WTC11 (cell line): ENCODE measurements at regions not wholly inside any gene's neighbourhood (a gene's known extent, or its start where the extent isn't known, plus 50 kb on each side); places are given as distances from the start of the nearest gene placed in this dataset.

Experiments used
- ATAC-seq: fragments of 200-7000 bp; cut with Tn5 transposase; 2 replicates; pipeline ENCODE4 v1.10.0; 2021; ENCODE audit warnings: mild to moderate bottlenecking, moderate library complexity
- CTCF ChIA-PET: fragments of 300-600 bp; sonication (Branson Sonifier 250); formaldehyde crosslinking; loops from one replicate; lab custom pipeline; 2021; ENCODE audit warnings: antibody characterized with exemption; lab: Charles Lee
- POLR2A ChIA-PET: fragments of 350-600 bp; sonication (Branson Sonifier 250); formaldehyde crosslinking; loops from one replicate; lab custom pipeline; 2021; ENCODE audit warnings: antibody characterized with exemption; lab: Charles Lee
- DNase-seq: peaks from one replicate; pipeline ENCODE4 v3.0.0; 2021; ENCODE audit warnings: low spot score
- H3K27ac Mint-ChIP-seq: 2 replicates; pipeline ENCODE4 v1.8.0; 2021; ENCODE audit warnings: mixed read lengths
- H3K27me3 Mint-ChIP-seq: 2 replicates; pipeline ENCODE4 v1.8.0; 2021; ENCODE audit warnings: low read depth, mild to moderate bottlenecking, moderate library complexity, mixed read lengths
- H3K36me3 Mint-ChIP-seq: 2 replicates; pipeline ENCODE4 v1.8.0; 2021; ENCODE audit warnings: mixed read lengths
- H3K4me1 Mint-ChIP-seq: 2 replicates; pipeline ENCODE4 v1.8.0; 2022; ENCODE audit warnings: mixed read lengths
- H3K4me3 Mint-ChIP-seq: 2 replicates; pipeline ENCODE4 v1.8.0; 2021; ENCODE audit warnings: mild to moderate bottlenecking, moderate library complexity, mixed read lengths
- H3K9me3 Mint-ChIP-seq: 2 replicates; pipeline ENCODE4 v1.8.0; 2021; ENCODE audit warnings: mixed read lengths
- CBFB ChIP-seq: sonication (generic); formaldehyde crosslinking; IDR thresholded peaks from 2 replicates; pipeline ENCODE4 v1.8.1; 2022; ENCODE audit warnings: mild to moderate bottlenecking, low read depth, missing genetic modification reagents
- CDX4 ChIP-seq: fragments of 250-450 bp; sonication (Bioruptor Pico); IDR thresholded peaks from 2 replicates; pipeline ENCODE4 v1.9.0; 2021; ENCODE audit warnings: moderate library complexity, mild to moderate bottlenecking, inconsistent platforms, borderline replicate concordance
- CREM ChIP-seq: sonication (generic); formaldehyde crosslinking; IDR thresholded peaks from 2 replicates; pipeline ENCODE4 v1.8.1; 2022; ENCODE audit warnings: mild to moderate bottlenecking, missing genetic modification reagents, moderate library complexity
- ESRRA ChIP-seq: sonication (generic); formaldehyde crosslinking; IDR thresholded peaks from 2 replicates; pipeline ENCODE4 v1.8.1; 2022; ENCODE audit warnings: mild to moderate bottlenecking, missing genetic modification reagents, borderline replicate concordance
- GABPB1 ChIP-seq: sonication (generic); formaldehyde crosslinking; IDR thresholded peaks from 2 replicates; pipeline ENCODE4 v1.8.1; 2023; ENCODE audit warnings: mild to moderate bottlenecking, missing genetic modification reagents
- GRHL2 ChIP-seq: fragments of 250-450 bp; sonication (Bioruptor Pico); IDR thresholded peaks from 2 replicates; pipeline ENCODE4 v1.8.0; 2022; ENCODE audit warnings: mild to moderate bottlenecking, moderate library complexity; ENCODE audit not compliant: insufficient replicate concordance, severe bottlenecking
- GTF2I ChIP-seq: fragments of 250-450 bp; sonication (Bioruptor Pico); conservative IDR thresholded peaks from 2 replicates; pipeline ENCODE4 v1.4.0; 2021; ENCODE audit warnings: mild to moderate bottlenecking
- KAT7 ChIP-seq: sonication (generic); formaldehyde crosslinking; IDR thresholded peaks from 2 replicates; pipeline ENCODE4 v1.8.1; 2023; ENCODE audit warnings: missing genetic modification reagents, mild to moderate bottlenecking, borderline replicate concordance
- MLX ChIP-seq: sonication (generic); formaldehyde crosslinking; IDR thresholded peaks from 2 replicates; pipeline ENCODE4 v1.8.1; 2023; ENCODE audit warnings: mild to moderate bottlenecking, missing genetic modification reagents, moderate library complexity
- NFYB ChIP-seq: sonication (generic); formaldehyde crosslinking; conservative IDR thresholded peaks from 2 replicates; pipeline ENCODE4 v1.8.0; 2022; ENCODE audit warnings: low read depth, missing genetic modification reagents
- NR1H2 ChIP-seq: sonication (generic); formaldehyde crosslinking; IDR thresholded peaks from 2 replicates; pipeline ENCODE4 v1.9.0; 2021; ENCODE audit warnings: mild to moderate bottlenecking, moderate library complexity, missing genetic modification reagents
- NR3C1 ChIP-seq: sonication (generic); formaldehyde crosslinking; conservative IDR thresholded peaks from 2 replicates; pipeline ENCODE4 v1.8.1; 2023; ENCODE audit warnings: low read depth, mild to moderate bottlenecking, missing genetic modification reagents
- OVOL2 ChIP-seq: fragments of 250-450 bp; sonication (Bioruptor Pico); IDR thresholded peaks from 2 replicates; pipeline ENCODE4 v1.9.0; 2021; ENCODE audit warnings: mild to moderate bottlenecking, borderline replicate concordance
- PRRX2 ChIP-seq: fragments of 250-450 bp; sonication (Bioruptor Pico); IDR thresholded peaks from 2 replicates; pipeline ENCODE4 v1.8.0; 2021; ENCODE audit warnings: mild to moderate bottlenecking
- TEAD4 ChIP-seq: sonication (generic); formaldehyde crosslinking; IDR thresholded peaks from 2 replicates; pipeline ENCODE4 v1.8.0; 2022; ENCODE audit warnings: mild to moderate bottlenecking, missing genetic modification reagents
- ZSCAN18 ChIP-seq: fragments of 250-450 bp; sonication (Bioruptor Pico); IDR thresholded peaks from 2 replicates; pipeline ENCODE4 v2.1.2; 2022; ENCODE audit warnings: mild to moderate bottlenecking, moderate library complexity
- TF ChIP-seq, protein P1 (sequence below): sonication (generic); formaldehyde crosslinking; IDR thresholded peaks from 2 replicates; pipeline ENCODE4 v1.8.0; 2022; ENCODE audit warnings: missing genetic modification reagents
- TF ChIP-seq, protein P2 (sequence below): sonication (generic); formaldehyde crosslinking; IDR thresholded peaks from 2 replicates; pipeline ENCODE4 v1.8.0; 2022; ENCODE audit warnings: mild to moderate bottlenecking, missing genetic modification reagents
- TF ChIP-seq, protein P3 (sequence below): sonication (generic); formaldehyde crosslinking; IDR thresholded peaks from 2 replicates; pipeline ENCODE4 v1.8.0; 2023; ENCODE audit warnings: mild to moderate bottlenecking, missing genetic modification reagents
- TF ChIP-seq, protein P4 (sequence below): sonication (generic); formaldehyde crosslinking; IDR thresholded peaks from 2 replicates; pipeline ENCODE4 v1.8.1; 2022; ENCODE audit warnings: low read depth, mild to moderate bottlenecking, moderate library complexity, missing genetic modification reagents, borderline replicate concordance

DNA sequence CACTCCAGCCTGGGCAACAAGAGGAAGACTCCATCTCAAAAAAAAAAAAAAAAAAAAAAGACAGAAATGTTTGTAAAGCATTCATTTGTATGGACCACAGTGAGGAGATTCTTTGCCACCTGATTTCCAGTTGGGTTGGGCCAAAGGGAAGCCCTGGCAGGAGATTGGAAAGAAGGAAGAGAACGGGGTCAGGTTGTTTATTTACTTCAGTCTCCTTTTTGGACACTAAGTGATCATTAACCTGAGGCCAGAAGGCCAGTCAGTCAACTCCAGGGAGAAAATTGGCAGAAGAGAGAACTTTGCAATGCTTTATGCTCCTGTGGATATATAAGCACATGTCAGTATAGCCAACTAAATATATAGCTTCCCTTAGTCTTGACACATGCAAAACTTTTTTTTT lies 85.9 kb downstream of the NTMT2 start (continued):
- TF ChIP-seq GABPB1 (CRISPR knock-in tag) (no peak), ZSCAN18 (CRISPR knock-in tag) (no peak), PRRX2 (CRISPR knock-in tag) (no peak), NR1H2 (CRISPR knock-in tag) (no peak), TEAD4 (CRISPR knock-in tag) (no peak), GTF2I (CRISPR knock-in tag) (no peak), OVOL2 (no peak), KAT7 (CRISPR knock-in tag) (no peak), NFYB (CRISPR knock-in tag) (no peak), CBFB (no peak)
- TF ChIP-seq, protein P1, sequence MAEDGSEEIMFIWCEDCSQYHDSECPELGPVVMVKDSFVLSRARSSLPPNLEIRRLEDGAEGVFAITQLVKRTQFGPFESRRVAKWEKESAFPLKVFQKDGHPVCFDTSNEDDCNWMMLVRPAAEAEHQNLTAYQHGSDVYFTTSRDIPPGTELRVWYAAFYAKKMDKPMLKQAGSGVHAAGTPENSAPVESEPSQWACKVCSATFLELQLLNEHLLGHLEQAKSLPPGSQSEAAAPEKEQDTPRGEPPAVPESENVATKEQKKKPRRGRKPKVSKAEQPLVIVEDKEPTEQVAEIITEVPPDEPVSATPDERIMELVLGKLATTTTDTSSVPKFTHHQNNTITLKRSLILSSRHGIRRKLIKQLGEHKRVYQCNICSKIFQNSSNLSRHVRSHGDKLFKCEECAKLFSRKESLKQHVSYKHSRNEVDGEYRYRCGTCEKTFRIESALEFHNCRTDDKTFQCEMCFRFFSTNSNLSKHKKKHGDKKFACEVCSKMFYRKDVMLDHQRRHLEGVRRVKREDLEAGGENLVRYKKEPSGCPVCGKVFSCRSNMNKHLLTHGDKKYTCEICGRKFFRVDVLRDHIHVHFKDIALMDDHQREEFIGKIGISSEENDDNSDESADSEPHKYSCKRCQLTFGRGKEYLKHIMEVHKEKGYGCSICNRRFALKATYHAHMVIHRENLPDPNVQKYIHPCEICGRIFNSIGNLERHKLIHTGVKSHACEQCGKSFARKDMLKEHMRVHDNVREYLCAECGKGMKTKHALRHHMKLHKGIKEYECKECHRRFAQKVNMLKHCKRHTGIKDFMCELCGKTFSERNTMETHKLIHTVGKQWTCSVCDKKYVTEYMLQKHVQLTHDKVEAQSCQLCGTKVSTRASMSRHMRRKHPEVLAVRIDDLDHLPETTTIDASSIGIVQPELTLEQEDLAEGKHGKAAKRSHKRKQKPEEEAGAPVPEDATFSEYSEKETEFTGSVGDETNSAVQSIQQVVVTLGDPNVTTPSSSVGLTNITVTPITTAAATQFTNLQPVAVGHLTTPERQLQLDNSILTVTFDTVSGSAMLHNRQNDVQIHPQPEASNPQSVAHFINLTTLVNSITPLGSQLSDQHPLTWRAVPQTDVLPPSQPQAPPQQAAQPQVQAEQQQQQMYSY (CRISPR knock-in tag) = no peak
- TF ChIP-seq, protein P2, sequence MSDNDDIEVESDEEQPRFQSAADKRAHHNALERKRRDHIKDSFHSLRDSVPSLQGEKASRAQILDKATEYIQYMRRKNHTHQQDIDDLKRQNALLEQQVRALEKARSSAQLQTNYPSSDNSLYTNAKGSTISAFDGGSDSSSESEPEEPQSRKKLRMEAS (CRISPR knock-in tag) = no peak

GRCh38 chr1:170238704-170239391 lies 93.1 kb downstream of the NTMT2 start:
- H3K36me3 Mint-ChIP-seq = no peaks in the 10 kb centered on the region
- no peak for DNase-seq
- peaks cover 9% of the 10 kb centered on the region for H3K4me1 Mint-ChIP-seq
- no peak for TF ChIP-seq MLX (CRISPR knock-in tag)
- no peak for TF ChIP-seq ESRRA (CRISPR knock-in tag)
- TF ChIP-seq, all 79 proteins: peak for 0
- no peaks in the 10 kb centered on the region for H3K27me3 Mint-ChIP-seq
- H3K27ac Mint-ChIP-seq = no peak overlapping the region
- no peaks in the 10 kb centered on the region for H3K9me3 Mint-ChIP-seq
- ChIA-PET POLR2A (no interaction called here), CTCF (no interaction called here)
- ATAC-seq = no peak
- no peak overlapping the region for H3K4me3 Mint-ChIP-seq

DNA sequence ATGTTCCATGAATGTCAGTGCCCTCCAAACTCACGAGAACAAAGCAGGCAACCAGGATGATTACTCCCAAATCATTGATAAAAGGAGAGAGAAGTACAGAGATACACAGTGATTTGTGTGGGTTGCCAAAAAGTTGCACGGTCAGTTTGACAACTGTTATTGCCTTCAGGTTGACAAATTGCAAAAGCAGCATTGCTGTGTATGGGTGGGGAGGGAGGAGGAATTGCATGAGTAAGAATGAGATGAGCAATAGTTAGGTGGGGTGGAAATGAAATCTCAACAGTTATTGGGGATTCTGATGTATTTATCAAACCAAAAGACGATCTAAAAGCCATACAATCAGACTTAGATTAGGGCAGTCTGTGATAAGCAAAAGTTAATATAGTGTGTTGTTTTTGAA lies 93.7 kb downstream of the NTMT2 start:
- CTCF ChIA-PET = no interaction called here
- Mint-ChIP-seq H3K4me3 (no peak overlapping the region), H3K4me1 (peaks cover 11% of the 10 kb centered on the region), H3K9me3 (no peaks in the 10 kb centered on the region), H3K27me3 (no peaks in the 10 kb centered on the region), H3K36me3 (no peaks in the 10 kb centered on the region), H3K27ac (no peak overlapping the region)
- no peak for DNase-seq
- no peak for ATAC-seq
- POLR2A ChIA-PET = no interaction called here
- TF ChIP-seq CREM (CRISPR knock-in tag) = no peak
- TF ChIP-seq ZSCAN18 (CRISPR knock-in tag) = no peak
- no peak for TF ChIP-seq CDX4 (CRISPR knock-in tag)
- TF ChIP-seq, protein P3, sequence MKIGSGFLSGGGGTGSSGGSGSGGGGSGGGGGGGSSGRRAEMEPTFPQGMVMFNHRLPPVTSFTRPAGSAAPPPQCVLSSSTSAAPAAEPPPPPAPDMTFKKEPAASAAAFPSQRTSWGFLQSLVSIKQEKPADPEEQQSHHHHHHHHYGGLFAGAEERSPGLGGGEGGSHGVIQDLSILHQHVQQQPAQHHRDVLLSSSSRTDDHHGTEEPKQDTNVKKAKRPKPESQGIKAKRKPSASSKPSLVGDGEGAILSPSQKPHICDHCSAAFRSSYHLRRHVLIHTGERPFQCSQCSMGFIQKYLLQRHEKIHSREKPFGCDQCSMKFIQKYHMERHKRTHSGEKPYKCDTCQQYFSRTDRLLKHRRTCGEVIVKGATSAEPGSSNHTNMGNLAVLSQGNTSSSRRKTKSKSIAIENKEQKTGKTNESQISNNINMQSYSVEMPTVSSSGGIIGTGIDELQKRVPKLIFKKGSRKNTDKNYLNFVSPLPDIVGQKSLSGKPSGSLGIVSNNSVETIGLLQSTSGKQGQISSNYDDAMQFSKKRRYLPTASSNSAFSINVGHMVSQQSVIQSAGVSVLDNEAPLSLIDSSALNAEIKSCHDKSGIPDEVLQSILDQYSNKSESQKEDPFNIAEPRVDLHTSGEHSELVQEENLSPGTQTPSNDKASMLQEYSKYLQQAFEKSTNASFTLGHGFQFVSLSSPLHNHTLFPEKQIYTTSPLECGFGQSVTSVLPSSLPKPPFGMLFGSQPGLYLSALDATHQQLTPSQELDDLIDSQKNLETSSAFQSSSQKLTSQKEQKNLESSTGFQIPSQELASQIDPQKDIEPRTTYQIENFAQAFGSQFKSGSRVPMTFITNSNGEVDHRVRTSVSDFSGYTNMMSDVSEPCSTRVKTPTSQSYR = no peak
- TF ChIP-seq GTF2I (CRISPR knock-in tag) = no peak
- TF ChIP-seq NR3C1 (CRISPR knock-in tag) = no peak
- TF ChIP-seq, protein P4, sequence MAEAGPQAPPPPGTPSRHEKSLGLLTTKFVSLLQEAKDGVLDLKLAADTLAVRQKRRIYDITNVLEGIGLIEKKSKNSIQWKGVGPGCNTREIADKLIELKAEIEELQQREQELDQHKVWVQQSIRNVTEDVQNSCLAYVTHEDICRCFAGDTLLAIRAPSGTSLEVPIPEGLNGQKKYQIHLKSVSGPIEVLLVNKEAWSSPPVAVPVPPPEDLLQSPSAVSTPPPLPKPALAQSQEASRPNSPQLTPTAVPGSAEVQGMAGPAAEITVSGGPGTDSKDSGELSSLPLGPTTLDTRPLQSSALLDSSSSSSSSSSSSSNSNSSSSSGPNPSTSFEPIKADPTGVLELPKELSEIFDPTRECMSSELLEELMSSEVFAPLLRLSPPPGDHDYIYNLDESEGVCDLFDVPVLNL (CRISPR knock-in tag) = no peak
- TF ChIP-seq GRHL2 (CRISPR knock-in tag) = no peak
